GM23338 (cell line): ENCODE measurements at regions not wholly inside any gene's neighbourhood (a gene's known extent, or its start where the extent isn't known, plus 50 kb on each side); places are given as distances from the start of the nearest gene placed in this dataset.

Experiments used
- ETS1 ChIP-seq: IDR thresholded peaks from 2 replicates; pipeline ENCODE4 v1.6.1; 2016; ENCODE audit warnings: antibody characterized with exemption
- EZH2 ChIP-seq: fragments of 200-600 bp; sonication (generic); IDR thresholded peaks from one replicate; pipeline ENCODE4 v1.8.0; 2017; ENCODE audit warnings: antibody characterized with exemption, mild to moderate bottlenecking, low read depth; ENCODE audit not compliant: unreplicated experiment
- EZH2phosphoT487 ChIP-seq: fragments of 200-600 bp; sonication (generic); IDR thresholded peaks from one replicate; pipeline ENCODE4 v1.8.1; 2018; ENCODE audit warnings: antibody characterized with exemption; ENCODE audit not compliant: unreplicated experiment
- POLR2AphosphoS5 ChIP-seq: IDR thresholded peaks from 2 replicates; pipeline ENCODE4 v1.6.1; 2016; ENCODE audit warnings: antibody characterized with exemption, low read depth
- REST ChIP-seq: IDR thresholded peaks from one replicate; pipeline ENCODE4 v1.6.1; 2018; ENCODE audit warnings: antibody characterized with exemption; ENCODE audit not compliant: unreplicated experiment
- TF ChIP-seq, protein P1 (sequence below), 2 experiments: fragments of 200-600 bp in 1 of 2; sonication (generic) in 1 of 2; conservative IDR thresholded peaks; 2 replicates each; pipeline versions ENCODE4 v1.5.1 to v1.6.1; 2016 to 2017; ENCODE audit warnings: antibody characterized with exemption in 2 of 2, low read depth in 2 of 2, mild to moderate bottlenecking in 2 of 2, moderate library complexity in 1 of 2

DNA sequence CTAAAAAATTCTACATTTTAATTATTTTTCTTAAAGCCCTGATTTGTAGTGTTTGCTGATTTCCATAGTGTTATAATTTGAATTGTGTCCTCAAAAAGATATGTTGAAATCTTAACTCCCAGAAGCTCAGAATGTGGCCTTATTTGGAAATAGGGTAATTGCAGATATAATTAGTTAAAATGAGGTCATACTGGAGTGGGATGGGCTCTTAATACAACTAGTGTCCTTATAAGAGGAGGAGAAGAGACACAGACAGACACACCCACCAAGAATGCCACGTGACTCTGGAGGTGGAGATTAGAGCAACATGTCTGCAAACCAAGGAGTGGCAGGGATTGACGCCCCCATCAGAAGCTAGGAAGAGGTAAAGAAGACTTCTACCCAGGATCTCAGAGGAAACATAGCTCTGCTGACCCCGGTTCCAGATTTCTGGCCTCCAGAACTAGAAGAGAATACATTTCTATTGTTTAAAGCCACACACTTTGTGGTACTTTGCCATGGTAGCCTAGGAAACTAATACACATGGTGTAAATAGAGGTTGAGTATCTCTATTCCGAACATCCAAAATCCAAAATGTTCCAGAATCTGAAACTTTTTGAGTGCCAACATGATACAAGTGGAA lies 70.5 kb upstream of the IRF2 start:
- TF ChIP-seq POLR2AphosphoS5 (no peak), REST (no peak), EZH2 (no peak), EZH2phosphoT487 (no peak), ETS1 (no peak)
- TF ChIP-seq, protein P1, sequence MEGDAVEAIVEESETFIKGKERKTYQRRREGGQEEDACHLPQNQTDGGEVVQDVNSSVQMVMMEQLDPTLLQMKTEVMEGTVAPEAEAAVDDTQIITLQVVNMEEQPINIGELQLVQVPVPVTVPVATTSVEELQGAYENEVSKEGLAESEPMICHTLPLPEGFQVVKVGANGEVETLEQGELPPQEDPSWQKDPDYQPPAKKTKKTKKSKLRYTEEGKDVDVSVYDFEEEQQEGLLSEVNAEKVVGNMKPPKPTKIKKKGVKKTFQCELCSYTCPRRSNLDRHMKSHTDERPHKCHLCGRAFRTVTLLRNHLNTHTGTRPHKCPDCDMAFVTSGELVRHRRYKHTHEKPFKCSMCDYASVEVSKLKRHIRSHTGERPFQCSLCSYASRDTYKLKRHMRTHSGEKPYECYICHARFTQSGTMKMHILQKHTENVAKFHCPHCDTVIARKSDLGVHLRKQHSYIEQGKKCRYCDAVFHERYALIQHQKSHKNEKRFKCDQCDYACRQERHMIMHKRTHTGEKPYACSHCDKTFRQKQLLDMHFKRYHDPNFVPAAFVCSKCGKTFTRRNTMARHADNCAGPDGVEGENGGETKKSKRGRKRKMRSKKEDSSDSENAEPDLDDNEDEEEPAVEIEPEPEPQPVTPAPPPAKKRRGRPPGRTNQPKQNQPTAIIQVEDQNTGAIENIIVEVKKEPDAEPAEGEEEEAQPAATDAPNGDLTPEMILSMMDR (conservative IDR thresholded peaks at IDR 0.05; ENCODE audit: low read depth in 2 of 2): no peak
